HG03103 (cell line): ENCODE measurements at regions not wholly inside any gene's neighbourhood (a gene's known extent, or its start where the extent isn't known, plus 50 kb on each side); places are given as distances from the start of the nearest gene placed in this dataset.
"Not testable (repeated sequence)": the region's sequence is repeated elsewhere in the genome, so short reads cannot be mapped to it uniquely, and the experiment has no call there.

ENCODE experiments used
- ATAC-seq: cut with Tn5 transposase; IDR thresholded peaks from one replicate; pipeline ENCODE4 v1.9.1; 2021; ENCODE audit warnings: low read depth; ENCODE audit not compliant: unreplicated experiment

DNA sequence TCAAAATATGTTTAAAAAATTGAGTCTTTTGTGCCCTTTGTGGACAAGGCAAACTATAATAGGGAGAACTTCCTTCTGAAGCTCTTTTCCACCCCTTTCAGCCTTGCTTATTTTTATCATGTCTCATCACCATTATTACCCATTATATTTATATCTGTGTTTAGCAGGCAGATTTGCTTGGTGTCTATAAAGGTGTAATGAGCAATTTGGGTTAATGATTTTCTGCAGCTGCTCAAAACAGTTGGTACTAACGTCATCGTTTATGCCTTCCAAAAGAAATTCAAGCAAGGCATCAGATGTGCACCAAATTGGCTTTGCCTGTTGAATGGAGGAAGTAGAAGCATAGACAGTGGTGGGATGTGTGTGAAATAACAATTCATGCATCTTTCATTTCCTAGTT lies 483.7 kb upstream of the SGO1 start:
- ATAC-seq: no peak

DNA sequence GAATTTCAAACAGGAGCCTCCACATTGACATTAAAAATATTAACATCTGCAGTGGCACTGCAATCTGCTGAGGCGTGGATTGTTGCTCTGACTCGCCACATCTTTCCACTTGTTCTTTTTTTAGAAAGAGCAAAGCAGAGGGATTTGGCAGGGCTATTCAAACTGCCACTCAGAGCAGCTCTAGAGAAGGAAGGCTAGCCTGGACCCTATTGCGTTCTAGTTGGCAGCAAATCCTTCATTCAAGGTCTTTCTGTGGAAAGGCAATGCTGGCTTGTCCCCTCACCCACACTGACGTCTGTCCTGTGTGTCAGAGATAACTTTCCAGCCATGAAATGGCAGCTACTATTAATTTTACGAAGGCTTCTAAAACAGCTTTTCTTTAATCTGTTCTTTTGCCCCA lies 483.2 kb upstream of the SGO1 start:
- no peak for ATAC-seq

- no peak for ATAC-seq
These were observed 482.4 kb upstream of the SGO1 start for GRCh38 chr3:20668411-20668810.

- no peak for ATAC-seq
These were observed 480.1 kb upstream of the SGO1 start for GRCh38 chr3:20666091-20666490.

GRCh38 chr3:20658491-20658890 lies 472.5 kb upstream of the SGO1 start:
- no peak for ATAC-seq

DNA sequence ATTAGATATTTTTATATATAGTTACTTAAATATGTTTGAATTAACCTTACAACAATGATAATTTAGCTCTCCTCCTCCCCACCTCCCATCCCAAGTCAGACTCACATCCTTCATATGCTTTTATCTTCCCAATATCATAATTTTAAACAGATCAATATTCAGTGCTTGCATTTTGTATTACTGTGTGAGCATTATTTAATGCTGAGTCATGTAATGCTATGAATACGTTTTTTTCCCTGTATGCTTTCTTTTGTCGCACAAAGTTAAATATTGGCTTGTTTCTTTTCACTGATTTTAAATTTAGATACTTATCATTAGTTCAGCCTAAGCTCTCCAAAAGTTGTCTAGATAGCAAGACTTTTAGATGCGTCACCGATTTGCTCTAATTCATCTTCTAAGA lies 471.6 kb upstream of the SGO1 start:
- ATAC-seq: no peak

DNA sequence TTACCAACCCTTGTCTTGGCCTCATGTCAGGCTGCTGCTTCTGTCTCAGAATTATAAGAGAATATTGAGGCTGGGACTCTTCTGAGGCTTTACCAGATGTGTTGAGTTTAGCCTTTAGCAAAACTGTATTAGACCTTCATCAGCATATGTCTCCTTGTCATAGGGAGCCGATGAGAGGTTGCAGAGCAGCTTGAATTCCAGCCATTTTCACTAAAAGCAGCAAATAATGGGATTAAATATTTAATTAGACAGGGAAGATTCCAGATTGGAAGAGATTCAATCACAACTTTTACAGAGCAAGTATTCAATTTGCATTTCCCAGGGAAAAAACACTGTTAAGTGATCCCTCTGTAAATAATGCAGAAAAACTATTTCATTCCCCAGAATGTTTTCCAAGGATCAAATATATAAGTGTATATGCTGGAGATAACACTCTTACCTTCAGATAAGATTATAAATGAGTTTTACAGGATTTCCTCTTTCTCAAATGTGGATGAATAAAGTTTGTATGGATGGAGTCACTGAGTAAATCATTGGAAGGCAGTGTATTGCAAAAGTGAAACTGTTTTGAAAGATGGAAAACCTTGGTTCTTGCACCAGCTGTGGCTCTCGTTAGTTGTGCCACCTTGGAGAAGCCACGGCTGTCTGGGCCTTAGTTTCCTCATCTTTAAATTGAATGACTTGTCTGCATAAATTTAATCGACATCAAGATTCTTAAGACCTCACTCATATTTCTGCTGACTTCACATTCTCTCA lies 466.4 kb upstream of the SGO1 start:
- no peak for ATAC-seq

DNA sequence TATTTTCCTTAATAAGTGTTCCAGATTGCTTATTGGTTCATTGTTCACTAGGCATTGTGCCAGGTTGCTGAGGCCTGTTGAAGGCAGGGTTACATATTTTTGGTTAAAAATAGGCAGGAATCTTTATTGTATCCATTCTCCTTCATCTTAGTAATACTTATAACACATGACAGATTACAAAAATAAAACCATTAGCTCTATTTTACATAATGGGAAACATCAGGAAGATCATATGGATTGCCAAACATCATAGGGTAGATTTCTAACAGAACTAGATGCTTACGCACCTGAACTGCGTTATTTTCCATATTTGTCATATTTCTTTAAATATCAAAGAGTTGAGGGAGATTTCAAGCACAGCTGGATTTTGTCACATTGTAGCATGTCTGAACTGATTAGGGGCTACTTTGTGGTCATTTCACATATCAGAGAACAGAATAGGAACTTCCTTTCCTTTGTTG lies 462.9 kb upstream of the SGO1 start:
- no peak for ATAC-seq

DNA sequence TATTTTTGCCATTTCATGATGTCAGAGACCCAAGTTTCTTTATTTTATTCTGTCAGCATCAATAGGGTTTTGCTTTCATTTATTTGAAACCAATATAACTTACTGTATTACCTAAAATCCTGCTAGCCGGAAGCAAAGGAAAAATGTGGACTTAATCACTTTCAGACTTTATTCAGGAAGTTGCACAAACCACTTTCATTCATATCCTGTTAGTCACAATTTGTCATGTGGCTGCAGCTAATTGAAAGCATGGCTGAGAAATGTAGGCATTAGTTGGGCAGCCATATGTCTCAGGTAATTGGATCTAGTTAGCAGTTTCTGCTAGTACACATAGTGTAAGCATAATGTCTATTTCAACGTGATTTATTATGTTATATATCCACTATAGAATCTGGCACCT lies 462.3 kb upstream of the SGO1 start:
- ATAC-seq: no peak

DNA sequence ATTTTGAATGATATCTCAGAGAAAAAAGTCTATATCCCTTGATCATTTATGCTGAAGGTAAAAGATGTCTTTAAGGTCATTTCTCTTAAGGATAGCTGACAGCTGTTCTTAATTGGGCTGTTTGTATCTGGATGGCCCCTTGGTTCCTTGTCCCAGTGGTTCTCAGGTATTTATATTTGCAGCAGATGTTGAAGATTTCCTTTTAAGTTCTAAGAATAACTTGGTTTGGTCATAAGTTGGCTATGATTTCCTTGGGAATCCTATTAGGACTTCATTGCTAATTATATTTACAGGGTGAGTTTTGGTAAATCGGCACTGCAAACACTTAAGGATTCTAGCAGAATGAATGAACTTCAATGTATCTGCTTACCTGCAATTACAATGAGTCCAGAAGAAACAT lies 460.4 kb upstream of the SGO1 start:
- ATAC-seq: no peak

- ATAC-seq: no peak
These were observed 459.3 kb upstream of the SGO1 start for GRCh38 chr3:20645340-20645739.

GRCh38 chr3:20637729-20638128 lies 451.7 kb upstream of the SGO1 start:
- ATAC-seq: no peak

DNA sequence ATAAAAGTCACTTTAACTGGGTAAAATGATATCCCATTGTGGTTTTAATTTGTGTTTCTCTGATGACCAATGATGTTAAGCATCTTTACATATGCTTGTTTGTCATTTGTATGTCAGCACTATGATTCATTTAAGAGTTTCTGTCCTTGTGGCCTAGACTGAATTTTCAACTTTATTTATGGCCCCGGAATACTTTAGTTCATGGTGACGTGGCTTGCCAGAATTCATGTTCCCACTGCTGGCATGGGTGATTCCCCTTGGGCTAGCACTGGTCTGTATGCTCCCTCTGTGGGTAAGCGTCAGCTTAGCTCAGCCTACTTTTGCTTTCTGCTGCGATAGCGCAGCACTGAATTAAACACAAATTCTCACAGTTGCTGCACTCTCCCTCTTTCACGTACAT lies 436.3 kb upstream of the SGO1 start:
- no peak for ATAC-seq

DNA sequence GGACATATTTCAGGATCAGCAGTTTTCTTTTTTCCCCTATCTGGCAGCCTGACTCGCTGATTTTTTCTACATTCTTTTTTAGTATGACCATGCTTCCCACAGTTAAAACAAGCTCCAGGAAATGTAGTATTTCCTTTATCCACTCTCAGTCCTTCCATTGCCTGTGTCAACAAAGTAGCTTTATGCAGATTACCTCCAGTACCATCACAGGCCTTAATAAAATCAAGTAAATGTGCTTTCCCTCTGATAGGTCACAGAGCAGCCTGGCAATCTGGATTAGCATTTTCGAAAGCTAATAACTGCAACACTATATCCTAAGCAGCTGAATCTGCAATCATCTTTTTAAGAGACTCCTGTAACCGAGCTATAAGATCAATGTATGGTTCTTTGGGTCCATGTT lies 432.6 kb upstream of the SGO1 start:
- not testable (repeated sequence) for ATAC-seq

GRCh38 chr3:20618181-20618580 lies 432.2 kb upstream of the SGO1 start:
- ATAC-seq: not testable (repeated sequence)

DNA sequence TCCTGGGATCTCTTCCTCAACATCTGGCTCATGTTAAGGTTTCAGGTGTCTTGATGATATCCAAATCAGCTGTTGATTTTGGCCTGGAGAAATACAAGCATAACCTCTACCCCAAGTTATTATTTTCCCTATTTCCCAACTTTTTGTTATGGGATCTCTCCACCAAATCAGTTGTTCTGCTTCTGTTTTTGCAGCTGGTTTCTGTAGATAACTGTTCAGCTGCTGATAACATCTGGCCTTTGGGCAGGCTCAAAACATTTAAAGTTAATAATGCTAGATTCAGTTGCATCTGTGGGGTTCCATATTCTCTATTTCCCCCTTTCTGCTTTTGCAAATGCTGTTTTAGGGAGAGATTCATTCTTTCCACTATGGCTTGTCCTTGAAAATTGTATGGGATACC lies 430.0 kb upstream of the SGO1 start:
- not testable (repeated sequence) for ATAC-seq

GRCh38 chr3:20608054-20608738 lies 422.2 kb upstream of the SGO1 start:
- no peak for ATAC-seq

- ATAC-seq: no peak
These were observed 418.7 kb upstream of the SGO1 start for GRCh38 chr3:20604659-20605058.

GRCh38 chr3:20589275-20589674 lies 403.3 kb upstream of the SGO1 start:
- no peak for ATAC-seq

DNA sequence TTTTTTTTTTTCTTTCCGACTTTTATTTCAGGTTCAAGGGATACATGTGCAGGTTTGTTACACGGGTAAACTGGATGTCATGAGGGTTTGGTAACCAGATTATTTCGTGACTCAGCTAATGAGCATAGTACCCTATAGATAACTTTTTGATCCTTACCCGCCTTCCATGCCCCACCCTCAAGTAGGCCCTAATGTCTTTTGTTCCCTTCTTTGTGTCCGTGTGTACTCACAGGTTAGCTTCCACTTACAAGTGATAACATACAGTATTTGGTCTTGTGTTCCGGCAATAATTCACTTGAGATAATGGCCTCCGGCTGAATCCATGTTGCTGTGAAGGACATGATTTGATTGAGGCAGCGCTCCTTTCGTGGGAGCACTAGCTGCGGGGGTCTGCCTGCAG lies 402.8 kb upstream of the SGO1 start:
- ATAC-seq: no peak

DNA sequence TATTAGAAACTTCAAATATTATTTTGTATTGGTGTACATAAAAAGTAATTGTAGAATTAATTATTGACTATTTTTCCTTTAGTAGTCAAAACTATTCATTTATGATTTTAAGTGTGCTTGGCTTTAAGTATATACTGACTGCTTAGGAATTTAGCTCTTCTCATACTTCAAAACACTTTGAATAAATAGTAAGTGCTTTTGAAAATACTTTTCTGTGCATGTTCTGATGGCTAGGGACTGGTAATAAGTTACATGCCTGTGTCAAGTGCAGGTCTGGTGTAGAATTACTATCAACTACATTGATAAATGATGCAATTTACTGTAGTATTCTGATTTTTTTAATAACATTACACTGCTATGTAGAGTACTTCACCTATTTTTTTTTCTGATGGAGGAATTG lies 397.6 kb upstream of the SGO1 start:
- ATAC-seq: no peak

DNA sequence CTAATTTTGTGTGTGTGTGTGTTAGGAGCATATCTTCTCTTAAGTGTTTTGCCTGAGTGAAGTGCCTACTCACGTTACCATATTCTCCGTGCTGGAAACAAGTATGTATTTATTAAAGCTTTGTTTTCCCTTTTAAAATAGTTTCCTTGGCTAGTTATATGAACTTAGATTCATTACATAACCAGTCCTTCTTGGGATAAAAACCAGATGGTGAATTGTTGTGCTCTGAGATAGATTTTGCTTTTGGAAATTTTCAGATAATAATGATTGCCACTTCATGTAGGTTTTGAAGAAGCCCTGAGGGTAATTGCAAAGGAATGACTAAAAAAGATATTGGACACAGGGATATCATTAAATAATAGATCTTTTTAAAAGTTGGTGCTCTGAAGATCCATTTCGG lies 390.2 kb upstream of the SGO1 start:
- ATAC-seq: no peak
